RWPE2 (cell line): ENCODE measurements at regions not wholly inside any gene's neighbourhood (a gene's known extent, or its start where the extent isn't known, plus 50 kb on each side); places are given as distances from the start of the nearest gene placed in this dataset.

Experiments
- ATAC-seq: fragments of 200-7000 bp; cut with Tn5 transposase; 3 replicates; pipeline ENCODE4 v1.9.1; 2021; ENCODE audit warnings: low read depth
- DNase-seq: peaks from one replicate; pipeline ENCODE4 v3.0.0-alpha.2; 2020; ENCODE audit warnings: low spot score
- H3K27ac ChIP-seq: fragments of 450-650 bp; 2 replicates; pipeline ENCODE4 v1.5.1; 2017; ENCODE audit warnings: mild to moderate bottlenecking; ENCODE audit not compliant: poor library complexity, severe bottlenecking
- H3K27me3 ChIP-seq: fragments of 250-450 bp; sonication (Bioruptor Pico); 2 replicates; pipeline ENCODE4 v1.5.1; 2021; ENCODE audit warnings: mild to moderate bottlenecking, moderate library complexity; ENCODE audit not compliant: insufficient read depth, poor library complexity, severe bottlenecking
- H3K36me3 ChIP-seq: fragments of 250-450 bp; sonication (Bioruptor Pico); 2 replicates; pipeline ENCODE4 v1.5.1; 2020; ENCODE audit warnings: low read depth, mild to moderate bottlenecking, moderate library complexity
- H3K4me1 ChIP-seq: fragments of 250-450 bp; sonication (Bioruptor Pico); 2 replicates; pipeline ENCODE4 v1.5.1; 2021; ENCODE audit warnings: mild to moderate bottlenecking, moderate library complexity; ENCODE audit not compliant: insufficient read depth, poor library complexity, severe bottlenecking
- H3K4me3 ChIP-seq: fragments of 250-450 bp; sonication (Bioruptor Pico); 2 replicates; pipeline ENCODE4 v1.5.1; 2021; ENCODE audit warnings: mild to moderate bottlenecking, moderate library complexity; ENCODE audit not compliant: severe bottlenecking
- H3K9me3 ChIP-seq: fragments of 250-450 bp; sonication (Bioruptor Pico); 2 replicates; pipeline ENCODE4 v1.5.1; 2021; ENCODE audit warnings: mild to moderate bottlenecking, moderate library complexity; ENCODE audit not compliant: severe bottlenecking
- CTCF ChIP-seq: fragments of 450-650 bp; IDR thresholded peaks from one replicate; pipeline ENCODE4 v1.5.1; 2017; ENCODE audit warnings: mild to moderate bottlenecking, moderate library complexity; ENCODE audit not compliant: poor library complexity, severe bottlenecking

GRCh38 chr11:15673408-15673831 lies 558.7 kb downstream of the INSC start:
- H3K4me1 ChIP-seq = no peaks in the 10 kb centered on the region
- H3K27me3 ChIP-seq = no peaks in the 10 kb centered on the region
- no peak for TF ChIP-seq CTCF
- no peak overlapping the region for H3K27ac ChIP-seq
- no peaks in the 10 kb centered on the region for H3K9me3 ChIP-seq
- DNase-seq (no peak), ATAC-seq (no peak)
- no peak overlapping the region for H3K4me3 ChIP-seq
- H3K36me3 ChIP-seq = no peaks in the 10 kb centered on the region

GRCh38 chr11:15674756-15675155 lies 560.0 kb downstream of the INSC start:
- Histone ChIP-seq H3K9me3 (no peaks in the 10 kb centered on the region), H3K27me3 (no peaks in the 10 kb centered on the region), H3K4me3 (no peak overlapping the region), H3K4me1 (no peaks in the 10 kb centered on the region), H3K27ac (no peak overlapping the region), H3K36me3 (no peaks in the 10 kb centered on the region)
- no peak for TF ChIP-seq CTCF
- ATAC-seq (no peak), DNase-seq (no peak)

GRCh38 chr11:15675683-15676082 lies 561.0 kb downstream of the INSC start:
- TF ChIP-seq CTCF = no peak
- Histone ChIP-seq H3K4me1 (no peaks in the 10 kb centered on the region), H3K9me3 (no peaks in the 10 kb centered on the region), H3K36me3 (no peaks in the 10 kb centered on the region), H3K27ac (no peak overlapping the region), H3K27me3 (no peaks in the 10 kb centered on the region), H3K4me3 (no peak overlapping the region)
- no peak for DNase-seq
- no peak for ATAC-seq

GRCh38 chr11:15677181-15677580 lies 562.5 kb downstream of the INSC start:
- DNase-seq (no peak), ATAC-seq (no peak)
- H3K27me3 ChIP-seq = no peaks in the 10 kb centered on the region
- no peak for TF ChIP-seq CTCF
- no peak overlapping the region for H3K4me3 ChIP-seq
- no peaks in the 10 kb centered on the region for H3K36me3 ChIP-seq
- H3K27ac ChIP-seq = no peak overlapping the region
- no peaks in the 10 kb centered on the region for H3K9me3 ChIP-seq
- H3K4me1 ChIP-seq = no peaks in the 10 kb centered on the region

- Histone ChIP-seq H3K4me3 (no peak overlapping the region), H3K27ac (no peak overlapping the region), H3K9me3 (no peaks in the 10 kb centered on the region), H3K4me1 (no peaks in the 10 kb centered on the region), H3K27me3 (no peaks in the 10 kb centered on the region), H3K36me3 (no peaks in the 10 kb centered on the region)
- TF ChIP-seq CTCF = no peak
- no peak for DNase-seq
- ATAC-seq = no peak
Observed at GRCh38 chr11:15683528-15683927, 568.8 kb downstream of the INSC start.
